ENCODE measurements at regions not wholly inside any gene's neighbourhood (a gene's known extent, or its start where the extent isn't known, plus 50 kb on each side); places are given as distances from the start of the nearest gene placed in this dataset.
A peak's percentile ranks its signal among the peaks of the same experiment; 100 is the strongest.

DNA sequence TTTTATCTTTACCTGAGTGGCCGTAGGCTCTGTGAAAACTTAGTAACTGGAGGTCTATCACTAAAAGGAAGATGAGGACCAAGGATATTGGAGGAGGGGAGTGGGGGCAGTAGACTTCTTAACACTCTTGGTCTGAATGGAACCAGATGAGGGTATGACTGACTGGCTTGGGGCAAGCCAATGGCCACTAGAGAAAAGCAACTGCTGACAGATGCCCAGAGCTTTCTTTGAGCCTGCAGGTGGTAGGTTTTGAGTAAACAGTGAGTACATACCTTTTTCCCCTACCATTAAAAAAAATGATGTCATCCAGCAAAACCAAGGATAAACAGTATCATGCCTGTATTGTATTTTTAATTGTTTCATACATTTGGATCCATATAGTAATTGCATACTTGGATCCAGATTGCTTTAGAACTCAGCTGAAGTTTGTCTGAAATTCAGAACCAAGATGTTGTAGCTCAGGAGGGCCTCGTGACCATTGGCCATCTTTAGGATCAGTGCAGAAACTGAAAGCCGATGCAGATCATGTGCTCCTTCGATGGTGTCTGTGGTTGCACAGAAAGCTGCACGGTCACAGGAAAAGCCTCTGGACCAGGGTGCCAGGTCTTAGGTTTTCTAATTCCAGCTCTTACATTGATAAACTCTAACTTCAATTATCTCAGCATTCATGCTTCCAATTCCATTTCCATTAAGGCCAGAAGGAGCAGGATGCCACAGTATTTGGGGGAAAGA lies 131.0 kb downstream of the PDGFRA start:
- DNase-seq, result no peak

DNA sequence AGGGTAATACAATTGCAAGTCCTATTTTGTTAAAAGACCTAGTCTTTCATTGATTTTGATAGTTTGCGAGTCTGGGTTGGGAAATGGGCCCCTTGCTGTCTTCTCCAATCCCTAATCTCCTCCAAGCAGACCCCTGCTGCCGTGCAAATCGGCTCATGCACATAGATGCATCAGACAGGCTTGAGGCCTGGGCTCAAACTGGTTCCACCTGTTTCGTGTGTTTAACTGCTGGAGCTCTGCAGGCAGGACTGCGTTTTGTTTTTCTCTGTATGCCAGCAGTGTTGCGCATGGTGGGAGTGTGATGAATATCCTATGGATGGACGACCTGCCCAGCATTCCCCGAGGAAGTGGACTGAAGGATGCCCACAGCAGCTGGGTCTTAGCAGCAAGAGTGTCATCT lies 133.9 kb downstream of the PDGFRA start:
- DNase-seq, result no peak

DNA sequence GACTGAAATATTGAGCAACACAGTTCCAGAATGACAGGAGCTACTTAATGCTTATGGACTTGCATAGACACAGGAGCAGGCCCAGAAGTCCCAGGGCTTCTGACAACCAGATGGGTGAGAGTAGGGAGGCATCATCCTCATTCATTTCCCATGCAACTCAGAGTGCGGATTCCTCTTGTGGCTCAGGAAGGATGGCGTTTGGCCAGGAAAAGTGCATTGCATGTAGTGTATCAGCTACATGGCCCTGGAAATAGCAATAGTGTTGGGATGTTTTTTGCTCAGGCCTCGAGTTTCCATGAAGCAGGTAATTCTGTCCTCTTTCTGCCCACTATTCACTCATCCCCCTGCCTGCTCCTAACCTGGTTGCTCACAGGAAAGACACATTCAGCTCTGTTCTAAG lies 136.6 kb downstream of the PDGFRA start:
- DNase-seq, result no peak

DNA sequence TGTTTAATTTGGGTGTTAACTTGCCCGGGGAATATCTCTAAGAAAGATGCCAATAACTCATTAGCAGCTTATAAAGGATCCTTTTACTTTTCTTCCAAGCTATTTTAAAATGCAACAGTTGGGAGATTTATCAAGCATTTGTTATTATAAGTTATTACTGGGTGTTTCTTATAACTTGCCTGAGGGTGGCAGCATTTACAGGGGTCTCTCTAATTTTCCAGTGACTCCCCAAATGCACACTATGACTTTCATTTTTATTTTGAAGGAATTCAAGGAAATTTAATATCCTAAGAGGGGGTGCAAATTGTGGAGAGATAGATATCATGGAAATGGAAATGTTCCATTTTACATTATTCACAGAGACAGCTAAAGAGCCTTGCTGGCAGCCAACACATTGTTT lies 138.0 kb downstream of the PDGFRA start:
- no peak for DNase-seq

DNA sequence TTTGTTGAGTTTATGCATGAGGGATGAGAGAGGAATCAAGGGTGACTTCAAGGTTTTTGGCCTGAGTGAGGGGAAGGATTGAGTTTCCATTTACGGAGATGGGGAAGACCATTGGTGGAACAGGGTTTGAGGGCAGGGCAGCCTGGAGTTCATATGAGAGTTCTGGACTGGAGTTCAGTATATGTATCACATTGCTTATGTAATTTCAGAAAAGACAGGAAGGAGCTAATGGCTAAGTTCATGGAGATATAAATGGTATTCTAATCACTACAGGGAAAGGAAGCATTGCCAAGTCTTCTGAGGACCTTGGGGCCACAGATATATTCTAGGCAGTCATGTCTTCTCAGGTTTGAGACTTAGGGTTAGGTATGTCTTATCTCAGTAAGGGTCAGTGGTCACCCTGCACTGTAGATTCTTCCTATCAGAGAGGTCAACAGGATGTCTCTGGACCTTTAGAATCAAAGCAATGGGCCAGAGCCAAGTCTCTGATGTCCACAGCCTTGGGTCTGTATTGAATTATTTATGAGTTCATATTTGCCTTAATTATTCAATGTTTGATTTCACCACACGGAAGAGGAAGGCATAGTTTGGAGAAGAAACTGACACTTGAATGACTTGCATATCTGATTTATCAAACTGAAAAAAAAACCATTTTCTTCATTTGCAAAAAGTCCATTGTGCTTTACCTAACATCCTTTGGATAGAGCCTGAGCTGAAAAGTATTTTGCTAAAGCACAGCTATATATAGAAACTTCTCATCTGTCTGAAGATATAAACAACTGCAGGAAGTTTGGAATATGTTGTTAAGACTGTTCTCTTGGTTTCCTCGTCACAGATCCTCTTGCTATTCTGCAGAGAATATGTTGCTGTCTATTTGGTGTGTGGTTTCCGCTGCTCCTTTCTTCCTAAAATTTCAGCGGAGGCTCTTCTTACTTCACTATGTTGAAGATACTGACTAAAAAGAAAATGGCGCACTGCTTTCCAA lies 139.5 kb downstream of the PDGFRA start:
- peak; percentile 36 for DNase-seq

DNA sequence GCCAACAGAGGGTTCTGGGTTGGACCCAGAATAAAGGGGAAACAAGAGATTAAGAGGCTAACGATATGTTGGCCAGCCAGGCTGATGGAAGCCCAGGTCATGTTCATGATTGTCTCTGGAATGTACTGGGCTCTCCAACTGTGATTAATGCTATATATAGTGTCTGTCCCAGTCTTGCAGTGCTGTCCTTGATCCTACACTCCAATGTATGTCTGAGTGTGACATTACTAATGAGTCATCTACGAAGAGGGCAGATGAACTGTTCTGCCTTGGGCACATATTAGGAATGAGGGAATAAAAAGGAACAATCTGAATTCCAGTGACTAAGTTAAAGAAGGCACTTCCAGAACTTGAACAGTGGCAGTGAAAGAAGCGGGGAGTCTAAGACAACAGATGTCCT lies 142.1 kb downstream of the PDGFRA start:
- DNase-seq, result no peak

DNA sequence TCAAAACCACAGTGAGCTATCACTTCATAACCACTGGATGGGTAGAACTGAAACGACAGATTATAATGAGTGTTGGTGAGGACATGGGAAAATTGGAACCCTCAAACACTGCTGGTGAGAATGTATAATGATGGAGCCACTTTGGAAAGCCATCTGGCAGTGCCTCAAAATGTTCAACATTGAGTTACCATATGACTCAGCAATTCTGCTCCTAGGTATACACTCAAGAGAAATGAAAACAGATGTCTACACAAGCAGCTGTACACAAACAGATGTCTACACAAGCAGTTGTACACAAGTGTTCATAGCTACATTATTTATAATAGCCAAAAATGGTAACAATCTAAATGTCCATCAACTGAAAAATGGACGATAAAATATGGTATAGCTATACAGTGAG lies 143.9 kb downstream of the PDGFRA start:
- no peak for DNase-seq

DNA sequence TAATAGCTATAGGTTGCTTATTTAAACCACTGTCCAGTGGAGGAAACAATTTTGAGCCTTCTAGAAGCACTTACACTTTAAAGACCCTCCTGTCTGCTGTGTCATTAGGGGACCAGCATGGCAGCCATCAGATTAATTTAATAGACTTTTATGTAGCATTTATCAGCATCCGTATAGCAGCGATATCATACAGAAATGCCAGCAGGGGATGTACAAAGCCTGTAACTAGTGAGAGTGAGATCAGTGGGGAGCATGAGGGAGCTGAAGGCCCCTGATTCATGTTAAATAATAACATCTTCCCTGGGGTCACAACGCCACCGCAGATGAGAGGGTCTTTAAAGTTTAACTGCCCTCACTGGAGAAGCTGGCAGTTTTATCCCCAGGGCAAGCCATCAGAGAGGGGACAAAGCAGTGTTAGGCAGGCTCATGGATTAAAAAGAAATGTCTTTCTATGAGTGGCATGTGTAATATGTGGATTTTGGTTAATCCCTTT lies 144.7 kb downstream of the PDGFRA start:
- no peak for DNase-seq

DNA sequence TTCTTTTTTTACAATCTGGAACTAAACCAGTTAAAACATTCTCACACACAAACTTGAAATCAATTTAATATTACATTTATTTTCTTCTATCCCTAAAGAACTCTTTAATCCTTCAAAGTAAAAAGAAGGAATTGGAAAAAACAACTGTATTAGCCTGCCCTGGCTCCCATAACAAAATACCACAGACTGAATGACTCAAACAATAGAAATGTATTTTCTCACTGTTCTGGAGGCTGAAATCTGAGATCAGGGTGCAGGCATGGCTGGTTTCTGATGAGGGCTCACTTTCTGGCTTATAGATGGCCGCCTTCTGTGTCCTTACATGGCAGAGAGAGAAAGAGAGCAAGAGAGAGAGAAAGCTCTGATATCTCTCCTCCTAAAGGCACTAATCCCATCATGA lies 149.4 kb downstream of the PDGFRA start:
- no peak for DNase-seq

DNA sequence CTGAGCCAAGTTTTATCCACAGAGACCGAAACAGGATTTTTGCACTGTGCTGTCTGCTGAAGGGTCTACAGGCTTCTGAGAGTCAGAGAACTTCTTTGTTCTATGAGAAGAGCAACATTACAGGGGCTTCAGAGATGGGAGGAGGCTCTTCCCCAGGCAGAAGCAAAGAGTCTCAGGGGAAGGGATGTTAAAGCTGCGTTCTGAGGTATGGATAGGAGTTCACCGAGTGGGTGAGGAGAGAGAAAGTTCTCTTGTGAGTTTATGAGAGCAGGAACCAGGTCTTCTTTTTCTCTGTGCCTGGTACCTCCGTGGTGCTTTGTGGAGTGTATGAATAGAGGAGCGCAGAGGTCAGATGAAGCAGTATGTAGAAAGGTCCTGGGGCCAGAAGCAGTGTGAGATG lies 155.1 kb downstream of the PDGFRA start:
- no peak for DNase-seq

DNA sequence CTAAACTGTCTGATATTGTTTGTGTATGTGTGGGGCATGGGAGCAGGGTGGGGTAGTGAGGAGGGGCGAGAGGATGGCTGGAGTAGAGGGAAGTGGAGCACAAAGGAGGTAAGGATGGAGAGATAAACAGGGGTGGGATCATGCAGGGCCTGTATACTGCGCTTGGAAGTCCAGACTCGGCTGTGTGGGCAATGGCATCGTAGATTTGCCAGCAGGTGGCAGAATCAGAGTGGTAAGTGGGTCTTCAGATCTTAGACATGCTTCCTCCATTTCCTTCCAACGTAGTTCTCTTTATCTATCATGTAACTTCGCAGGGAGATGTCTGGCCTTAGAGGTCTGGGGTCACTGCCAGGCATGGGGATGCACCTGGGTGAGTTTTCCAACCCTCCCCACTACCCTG lies 155.5 kb downstream of the PDGFRA start:
- DNase-seq, result no peak

DNA sequence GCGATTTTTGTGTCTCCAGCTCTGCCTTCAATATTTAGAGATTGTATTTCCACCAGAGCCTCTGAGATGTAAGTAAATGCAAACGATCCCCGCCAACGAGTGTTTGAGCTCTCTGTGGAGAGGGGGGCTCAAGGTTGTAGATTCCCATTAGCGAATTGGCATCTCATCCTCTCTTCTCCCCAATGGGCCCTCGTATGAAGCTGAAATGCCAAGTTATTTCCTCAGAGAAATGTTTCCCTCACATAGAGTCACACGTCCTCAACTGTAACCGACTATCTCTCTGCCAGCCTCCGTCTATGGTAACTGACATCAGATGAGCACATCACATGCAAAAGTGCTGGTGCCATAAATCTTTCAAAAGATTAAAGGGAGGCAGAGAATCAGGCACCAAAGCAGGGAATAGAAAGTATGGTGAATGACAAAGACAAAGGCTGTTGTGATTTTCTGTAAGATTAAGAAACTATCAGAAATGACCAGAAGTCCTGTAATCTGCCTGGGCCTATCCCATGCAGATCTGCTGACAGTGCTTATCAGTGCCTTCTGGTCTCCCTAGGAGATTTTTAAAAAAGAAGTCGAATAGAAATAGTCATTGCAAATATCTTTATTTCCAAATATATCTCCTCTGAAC lies 157.1 kb downstream of the PDGFRA start:
- DNase-seq, result no peak

DNA sequence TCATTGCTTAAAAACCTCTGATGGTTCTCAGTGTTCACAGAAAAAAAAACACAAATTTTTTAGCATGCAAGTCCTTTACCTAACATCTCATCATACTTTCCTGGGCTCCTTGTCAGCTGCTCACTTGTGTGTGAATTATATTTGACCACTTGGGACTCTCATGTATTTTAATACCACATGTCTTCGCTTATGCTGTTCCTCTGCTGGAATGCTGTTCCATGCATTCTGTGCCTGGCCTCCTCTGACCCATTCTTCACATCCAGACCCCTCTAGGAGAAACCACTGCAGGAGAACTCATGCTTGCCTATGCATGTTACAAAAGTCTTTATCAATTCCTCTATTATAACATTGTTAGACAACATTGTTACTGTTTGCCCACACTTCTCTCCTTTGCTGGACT lies 157.6 kb downstream of the PDGFRA start:
- no peak for DNase-seq

DNA sequence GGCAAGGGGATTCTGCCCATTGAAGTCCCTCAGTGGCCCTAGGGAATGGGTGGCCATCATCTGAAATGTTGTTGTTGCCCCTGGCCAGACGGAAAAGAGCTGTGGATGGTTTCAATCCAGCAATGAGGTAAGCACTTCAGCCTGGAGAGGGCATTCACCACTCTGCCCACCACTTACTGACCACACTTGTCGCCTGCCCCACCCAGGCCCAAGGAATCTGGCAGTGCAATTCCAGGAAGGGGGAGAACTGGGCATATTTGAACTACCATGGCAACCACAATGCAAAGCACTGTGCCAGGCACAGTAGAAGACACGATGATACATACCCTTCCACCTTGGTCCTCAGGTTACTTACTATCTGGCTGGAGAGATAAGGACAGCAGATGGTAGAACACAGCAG lies 161.6 kb downstream of the PDGFRA start:
- DNase-seq, result no peak

DNA sequence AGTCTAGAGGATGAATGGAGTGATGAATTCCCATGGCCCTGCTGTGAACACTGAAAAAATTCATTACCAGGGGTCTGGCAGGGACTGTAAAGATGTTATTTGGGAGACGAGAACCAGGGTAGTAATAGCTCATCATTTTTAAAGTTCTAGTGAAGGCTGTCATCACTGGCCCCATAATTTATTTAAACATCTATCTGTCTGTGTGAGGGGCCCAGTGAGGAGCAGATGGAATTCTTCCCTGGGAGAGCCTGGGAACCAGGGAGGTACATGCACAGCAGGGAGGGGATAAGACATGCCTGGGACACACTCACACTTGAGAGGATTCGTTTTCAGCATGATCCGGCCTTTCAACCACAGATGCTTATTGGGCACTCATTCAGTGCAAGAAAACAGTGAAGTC lies 162.0 kb downstream of the PDGFRA start:
- DNase-seq, result no peak

DNA sequence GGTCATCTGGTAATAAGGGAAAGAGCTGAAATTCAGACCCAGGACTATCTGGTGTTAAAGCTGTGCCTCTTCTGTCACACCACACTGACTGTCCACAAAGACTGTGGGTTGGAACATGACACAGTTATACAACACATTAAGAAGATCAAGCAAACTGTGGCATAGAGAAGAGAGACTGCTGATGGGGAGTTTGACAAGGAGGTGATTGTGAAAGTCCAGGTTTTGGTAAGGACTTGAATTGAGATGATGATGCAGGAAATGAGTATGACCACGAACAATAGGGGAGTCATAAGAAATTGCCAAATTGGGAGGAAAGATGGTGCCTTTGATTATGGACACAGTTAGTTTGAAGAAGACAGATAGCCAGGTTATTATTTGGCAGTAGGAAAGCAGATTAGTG lies 163.4 kb downstream of the PDGFRA start:
- DNase-seq, result no peak

DNA sequence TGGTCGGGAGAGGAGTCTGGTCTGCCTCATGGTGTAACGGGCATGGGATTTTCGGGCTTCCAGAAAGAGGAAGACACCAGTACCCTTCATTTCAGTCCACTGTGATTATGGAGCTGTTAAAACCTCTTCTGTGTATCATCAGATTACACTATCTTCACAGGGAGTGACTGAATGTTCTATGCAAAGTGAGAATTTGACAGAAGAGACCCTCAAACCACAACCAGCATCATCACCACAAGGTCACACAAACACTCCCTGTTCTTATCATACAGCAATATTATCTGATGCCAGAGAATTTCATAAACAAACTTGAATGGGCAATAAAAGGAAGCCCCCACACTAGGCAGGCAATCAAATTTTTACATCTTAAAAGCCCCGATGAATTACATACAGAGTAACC lies 164.2 kb downstream of the PDGFRA start:
- no peak for DNase-seq

DNA sequence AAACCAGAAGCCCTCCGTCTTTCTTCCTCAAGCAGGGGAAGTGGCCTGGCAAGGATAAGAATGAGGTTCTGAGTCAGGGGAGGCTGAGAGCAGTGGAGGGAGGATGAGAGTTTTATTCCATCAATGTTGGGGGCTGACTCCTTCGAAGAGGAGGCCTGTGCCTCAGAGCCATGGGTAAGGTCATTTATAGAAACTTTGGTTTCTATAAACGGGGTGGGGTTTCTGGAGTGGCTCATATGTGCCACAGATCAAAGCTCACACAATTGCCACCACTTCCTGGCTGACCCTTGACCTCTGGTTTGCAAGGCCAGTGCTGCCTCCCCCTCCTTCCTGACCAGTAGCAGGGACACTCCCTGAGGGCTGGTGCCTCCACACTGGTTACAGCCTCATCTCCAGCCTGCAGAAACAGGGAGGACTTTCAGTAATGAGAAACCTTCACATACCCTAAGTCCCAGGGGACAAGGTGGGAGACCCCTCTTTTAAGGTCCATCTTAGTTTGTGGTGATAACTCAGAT lies 166.0 kb downstream of the PDGFRA start:
- no peak for DNase-seq

DNA sequence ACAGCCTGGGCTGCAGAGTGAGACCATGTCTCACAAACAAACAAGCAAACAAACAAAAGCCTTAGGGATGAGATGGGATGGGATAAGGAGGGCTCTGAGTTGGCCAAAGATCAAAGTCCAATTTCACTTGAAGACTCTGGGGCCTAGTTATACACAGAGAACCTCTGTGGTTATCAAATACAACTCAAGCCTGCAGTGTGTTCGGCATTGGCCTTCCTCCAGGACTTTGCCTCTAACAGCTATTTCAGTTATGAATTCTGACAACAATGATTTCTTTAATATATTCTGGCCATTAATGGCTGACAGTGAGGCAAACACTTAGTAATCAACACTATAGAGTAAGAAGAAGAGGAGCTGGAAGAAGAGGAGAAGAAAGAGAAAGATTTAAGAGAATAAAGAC lies 171.1 kb downstream of the PDGFRA start:
- no peak for DNase-seq

DNA sequence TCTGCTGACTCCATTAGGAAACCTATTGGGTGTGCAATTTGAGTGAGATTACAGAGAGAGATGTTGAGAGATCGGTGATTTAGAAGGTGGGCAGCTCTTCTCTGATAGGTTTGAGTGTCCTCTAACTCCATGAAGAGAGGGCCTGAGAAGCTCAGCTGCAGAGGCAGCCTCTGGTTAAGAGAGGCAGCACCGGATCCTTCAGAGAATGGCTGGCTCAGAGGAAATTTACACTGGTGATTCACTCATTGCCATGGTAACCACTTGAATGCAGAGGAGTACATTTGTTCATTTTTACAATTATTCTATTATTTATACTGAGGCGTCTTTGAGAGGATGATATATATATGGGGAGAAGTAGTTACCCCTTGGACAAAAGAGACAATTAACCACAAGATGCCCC lies 171.7 kb downstream of the PDGFRA start:
- no peak for DNase-seq

DNA sequence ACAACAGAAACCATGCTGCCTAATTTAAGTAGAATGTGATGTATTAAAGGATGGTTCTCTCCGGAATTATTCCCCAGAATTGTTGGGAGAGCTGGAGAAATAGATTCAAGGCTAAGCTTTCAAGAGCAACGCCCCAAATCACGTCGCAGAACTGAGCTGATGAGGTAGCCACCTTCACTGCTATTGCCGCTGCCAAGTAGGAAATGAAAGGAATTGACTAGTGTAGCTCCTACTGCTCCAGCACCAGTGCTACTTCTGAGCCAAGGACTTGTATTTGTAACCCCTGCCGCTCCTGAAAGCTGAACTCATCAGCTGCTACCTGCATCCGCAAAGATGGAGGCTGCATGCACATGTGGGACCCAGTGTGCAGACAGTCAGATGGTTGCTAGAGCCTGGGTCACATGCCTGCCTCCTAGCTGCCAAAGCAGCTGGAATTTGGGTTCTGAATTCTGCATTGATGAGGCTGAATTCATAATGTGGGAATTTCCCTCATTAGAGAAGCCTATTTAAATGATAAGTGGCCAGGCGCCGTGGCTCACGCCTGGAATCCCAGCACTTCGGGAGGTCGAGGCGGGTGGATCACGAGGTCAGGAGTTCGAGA lies 173.9 kb downstream of the PDGFRA start:
- no peak for DNase-seq

All from right lung (tissue), 2 donors.